ENCODE measurements at regions not wholly inside any gene's neighbourhood (a gene's known extent, or its start where the extent isn't known, plus 50 kb on each side); places are given as distances from the start of the nearest gene placed in this dataset.

DNA sequence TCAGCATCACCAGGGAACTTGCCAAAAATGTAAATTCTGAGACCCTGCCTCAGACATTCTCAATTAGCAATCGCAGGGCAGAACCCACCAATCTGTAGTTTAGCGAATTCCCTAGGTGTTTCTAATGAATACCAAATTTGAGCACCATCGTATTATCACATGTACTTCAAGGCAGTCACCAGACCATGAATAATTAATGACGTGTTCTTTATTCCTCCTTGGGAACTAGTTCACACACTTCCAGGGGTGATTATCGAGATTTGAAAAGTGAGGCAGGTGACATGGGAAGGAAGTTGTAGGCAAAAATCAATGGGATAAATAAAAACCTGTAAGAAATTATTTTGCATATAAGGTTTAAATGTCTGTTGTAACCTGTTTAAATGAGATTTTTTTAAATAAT, 102.5 kb upstream of the CRIM1 start:
- 4% methylated on average over 5 of the region's 5 CpGs for WGBS (ENCODE audit: low lambda C conversion rate)
- Histone ChIP-seq H3K9me3 (no peaks in the 10 kb centered on the region), H3K27me3 (ENCODE audit: insufficient read depth) (no peaks in the 10 kb centered on the region), H3K9me2 (no peaks in the 10 kb centered on the region), H4K20me1 (ENCODE audit: insufficient read depth) (no peaks in the 10 kb centered on the region), H2AFZ (ENCODE audit: low read depth) (no peak overlapping the region), H3K4me3 (ENCODE audit: low read depth in 2 of 2, low read length in 1 of 2) (no peak overlapping the region), H3K9ac (no peak overlapping the region), H3K79me2 (ENCODE audit: insufficient read depth) (no peaks in the 10 kb centered on the region), H3K4me1 (ENCODE audit: control insufficient read depth in 1 of 2, insufficient read depth in 2 of 2, low read depth in 1 of 2, low read length in 1 of 2) (peaks cover 0 to 3% of the 10 kb centered on the region in 2 experiments; a peak in 1 of 4 replicates), H3K4me2 (no peak overlapping the region), H3F3A (replicated peaks; ENCODE audit: insufficient read depth) (no peaks in the 10 kb centered on the region), H3K27ac (ENCODE audit: low read depth in 2 of 2, low read length in 1 of 2) (no peak overlapping the region), H3K36me3 (replicated peaks in 1 of 2; ENCODE audit: control insufficient read depth in 1 of 2, insufficient read depth in 2 of 2, low read length in 1 of 2) (no peaks in the 10 kb centered on the region)
- CTCF ChIA-PET = interaction anchor here (0.6 to 0.7 kb wide), 2 partner anchors 13 to 355 kb away, joined by 3 read pairs; no protein-coding TSS in a partner anchor
- POLR2A ChIA-PET = no interaction called here
- TF ChIP-seq JUND (IDR thresholded peaks at IDR 0.05) (no peak), SMC3 (IDR thresholded peaks at IDR 0.05; ENCODE audit: low read depth, low read length) (no peak), FOSL2 (IDR thresholded peaks at IDR 0.05; ENCODE audit: borderline replicate concordance, low read depth) (no peak), NRF1 (IDR thresholded peaks at IDR 0.05; ENCODE audit: low read depth, low read length) (no peak), EZH2phosphoT487 (IDR thresholded peaks at IDR 0.05; ENCODE audit: borderline replicate concordance, low read depth) (no peak), POLR2AphosphoS5 (IDR thresholded peaks at IDR 0.05; ENCODE audit: low read depth, low read length) (no peak), NFIC (IDR thresholded peaks at IDR 0.05; ENCODE audit: borderline replicate concordance) (no peak), FOXM1 (IDR thresholded peaks at IDR 0.05; ENCODE audit: low read depth) (no peak)
- TF ChIP-seq, protein P1, sequence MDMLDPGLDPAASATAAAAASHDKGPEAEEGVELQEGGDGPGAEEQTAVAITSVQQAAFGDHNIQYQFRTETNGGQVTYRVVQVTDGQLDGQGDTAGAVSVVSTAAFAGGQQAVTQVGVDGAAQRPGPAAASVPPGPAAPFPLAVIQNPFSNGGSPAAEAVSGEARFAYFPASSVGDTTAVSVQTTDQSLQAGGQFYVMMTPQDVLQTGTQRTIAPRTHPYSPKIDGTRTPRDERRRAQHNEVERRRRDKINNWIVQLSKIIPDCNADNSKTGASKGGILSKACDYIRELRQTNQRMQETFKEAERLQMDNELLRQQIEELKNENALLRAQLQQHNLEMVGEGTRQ (IDR thresholded peaks at IDR 0.05; ENCODE audit: borderline replicate concordance, low read depth, low read length) = no peak
- TF ChIP-seq, protein P2, sequence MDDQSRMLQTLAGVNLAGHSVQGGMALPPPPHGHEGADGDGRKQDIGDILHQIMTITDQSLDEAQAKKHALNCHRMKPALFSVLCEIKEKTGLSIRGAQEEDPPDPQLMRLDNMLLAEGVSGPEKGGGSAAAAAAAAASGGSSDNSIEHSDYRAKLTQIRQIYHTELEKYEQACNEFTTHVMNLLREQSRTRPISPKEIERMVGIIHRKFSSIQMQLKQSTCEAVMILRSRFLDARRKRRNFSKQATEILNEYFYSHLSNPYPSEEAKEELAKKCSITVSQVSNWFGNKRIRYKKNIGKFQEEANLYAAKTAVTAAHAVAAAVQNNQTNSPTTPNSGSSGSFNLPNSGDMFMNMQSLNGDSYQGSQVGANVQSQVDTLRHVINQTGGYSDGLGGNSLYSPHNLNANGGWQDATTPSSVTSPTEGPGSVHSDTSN (IDR thresholded peaks at IDR 0.05) = no peak
- no peak for DNase-seq

DNA sequence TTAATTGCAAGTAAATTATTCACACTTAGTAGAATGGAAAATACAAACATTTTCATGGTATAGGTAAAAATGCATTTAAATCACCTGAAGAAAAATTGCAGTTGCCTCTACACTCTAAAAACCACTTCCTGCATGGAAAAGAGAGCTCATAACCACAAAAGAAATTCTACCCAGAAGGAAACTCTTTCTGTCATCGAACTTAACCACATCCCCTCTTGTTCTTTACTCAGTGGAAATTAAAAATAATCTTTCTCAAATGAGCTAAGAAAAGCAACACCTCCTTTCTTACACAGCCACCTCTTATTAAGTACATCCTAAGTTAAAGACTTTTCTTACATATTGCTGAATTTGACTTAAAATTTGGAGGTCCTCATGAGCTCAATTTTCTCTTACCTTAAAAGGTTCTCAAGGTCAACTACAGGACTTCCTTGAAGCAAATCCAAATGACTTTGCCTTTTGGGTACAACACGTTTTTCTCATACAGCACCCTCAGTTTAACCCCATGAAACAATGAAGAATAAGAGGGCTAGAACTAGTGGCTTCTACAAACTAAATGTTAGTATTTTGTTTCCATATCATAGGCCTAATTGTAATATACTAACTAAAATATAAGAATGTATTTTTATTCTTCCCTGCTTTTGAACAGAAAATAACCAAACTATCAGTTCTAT, 109.1 kb upstream of the CRIM1 start:
- ChIA-PET POLR2A (no interaction called here), CTCF (no interaction called here)
- DNase-seq = no peak
- H3K36me3 ChIP-seq (replicated peaks in 1 of 2; ENCODE audit: control insufficient read depth in 1 of 2, insufficient read depth in 2 of 2, low read length in 1 of 2) = no peaks in the 10 kb centered on the region
- H3F3A ChIP-seq (replicated peaks; ENCODE audit: insufficient read depth) = no peaks in the 10 kb centered on the region
- no peak overlapping the region for H3K4me3 ChIP-seq (ENCODE audit: low read depth in 2 of 2, low read length in 1 of 2)
- H3K9me2 ChIP-seq = no peaks in the 10 kb centered on the region
- no peak for TF ChIP-seq ELF1 (IDR thresholded peaks at IDR 0.05)
- no peak for TF ChIP-seq EZH2phosphoT487 (IDR thresholded peaks at IDR 0.05; ENCODE audit: borderline replicate concordance, low read depth)
- TF ChIP-seq, protein P2 (IDR thresholded peaks at IDR 0.05) = no peak
- no peak for TF ChIP-seq MEF2A (IDR thresholded peaks at IDR 0.05; ENCODE audit: borderline replicate concordance, low read depth)
- TF ChIP-seq, protein P3, sequence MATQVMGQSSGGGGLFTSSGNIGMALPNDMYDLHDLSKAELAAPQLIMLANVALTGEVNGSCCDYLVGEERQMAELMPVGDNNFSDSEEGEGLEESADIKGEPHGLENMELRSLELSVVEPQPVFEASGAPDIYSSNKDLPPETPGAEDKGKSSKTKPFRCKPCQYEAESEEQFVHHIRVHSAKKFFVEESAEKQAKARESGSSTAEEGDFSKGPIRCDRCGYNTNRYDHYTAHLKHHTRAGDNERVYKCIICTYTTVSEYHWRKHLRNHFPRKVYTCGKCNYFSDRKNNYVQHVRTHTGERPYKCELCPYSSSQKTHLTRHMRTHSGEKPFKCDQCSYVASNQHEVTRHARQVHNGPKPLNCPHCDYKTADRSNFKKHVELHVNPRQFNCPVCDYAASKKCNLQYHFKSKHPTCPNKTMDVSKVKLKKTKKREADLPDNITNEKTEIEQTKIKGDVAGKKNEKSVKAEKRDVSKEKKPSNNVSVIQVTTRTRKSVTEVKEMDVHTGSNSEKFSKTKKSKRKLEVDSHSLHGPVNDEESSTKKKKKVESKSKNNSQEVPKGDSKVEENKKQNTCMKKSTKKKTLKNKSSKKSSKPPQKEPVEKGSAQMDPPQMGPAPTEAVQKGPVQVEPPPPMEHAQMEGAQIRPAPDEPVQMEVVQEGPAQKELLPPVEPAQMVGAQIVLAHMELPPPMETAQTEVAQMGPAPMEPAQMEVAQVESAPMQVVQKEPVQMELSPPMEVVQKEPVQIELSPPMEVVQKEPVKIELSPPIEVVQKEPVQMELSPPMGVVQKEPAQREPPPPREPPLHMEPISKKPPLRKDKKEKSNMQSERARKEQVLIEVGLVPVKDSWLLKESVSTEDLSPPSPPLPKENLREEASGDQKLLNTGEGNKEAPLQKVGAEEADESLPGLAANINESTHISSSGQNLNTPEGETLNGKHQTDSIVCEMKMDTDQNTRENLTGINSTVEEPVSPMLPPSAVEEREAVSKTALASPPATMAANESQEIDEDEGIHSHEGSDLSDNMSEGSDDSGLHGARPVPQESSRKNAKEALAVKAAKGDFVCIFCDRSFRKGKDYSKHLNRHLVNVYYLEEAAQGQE (IDR thresholded peaks at IDR 0.05; ENCODE audit: low read depth, low read length) = no peak
- no peak for TF ChIP-seq SIN3A (IDR thresholded peaks at IDR 0.05; ENCODE audit: borderline replicate concordance, low read depth, low read length)
- no peak for TF ChIP-seq POLR2AphosphoS5 (IDR thresholded peaks at IDR 0.05; ENCODE audit: low read depth, low read length)
- no peak overlapping the region for H3K27ac ChIP-seq (ENCODE audit: low read depth in 2 of 2, low read length in 1 of 2)
- H3K9ac ChIP-seq = no peak overlapping the region
- H2AFZ ChIP-seq (ENCODE audit: low read depth) = no peak overlapping the region
- 0% methylated on average over 2 of the region's 2 CpGs for WGBS (ENCODE audit: low lambda C conversion rate)
- H3K9me3 ChIP-seq = no peaks in the 10 kb centered on the region
- no peak overlapping the region for H3K4me2 ChIP-seq
- H4K20me1 ChIP-seq (ENCODE audit: insufficient read depth) = no peaks in the 10 kb centered on the region
- no peaks in the 10 kb centered on the region for H3K4me1 ChIP-seq (ENCODE audit: control insufficient read depth in 1 of 2, insufficient read depth in 2 of 2, low read depth in 1 of 2, low read length in 1 of 2)
- no peaks in the 10 kb centered on the region; the same call in 1 of the 2 replicates for H3K27me3 ChIP-seq (ENCODE audit: insufficient read depth)
- H3K79me2 ChIP-seq (ENCODE audit: insufficient read depth) = no peaks in the 10 kb centered on the region

Data from SK-N-SH (cell line).